WI38 (cell line): ENCODE measurements at regions not wholly inside any gene's neighbourhood (a gene's known extent, or its start where the extent isn't known, plus 50 kb on each side); places are given as distances from the start of the nearest gene placed in this dataset.

Experiments
- H3K4me3 ChIP-seq: 2 replicates; pipeline ENCODE4 v1.5.1; 2011; ENCODE audit warnings: low read depth, mild to moderate bottlenecking, control low read depth, low read length
- CTCF ChIP-seq: IDR thresholded peaks from 2 replicates; pipeline ENCODE4 v1.5.1; 2012; ENCODE audit warnings: low read depth, mild to moderate bottlenecking, control low read depth, low read length

- TF ChIP-seq CTCF, result no peak
- no peak overlapping the region for H3K4me3 ChIP-seq
These were observed 59.0 kb upstream of the MED9 start for GRCh38 chr17:17417718-17418181.

DNA sequence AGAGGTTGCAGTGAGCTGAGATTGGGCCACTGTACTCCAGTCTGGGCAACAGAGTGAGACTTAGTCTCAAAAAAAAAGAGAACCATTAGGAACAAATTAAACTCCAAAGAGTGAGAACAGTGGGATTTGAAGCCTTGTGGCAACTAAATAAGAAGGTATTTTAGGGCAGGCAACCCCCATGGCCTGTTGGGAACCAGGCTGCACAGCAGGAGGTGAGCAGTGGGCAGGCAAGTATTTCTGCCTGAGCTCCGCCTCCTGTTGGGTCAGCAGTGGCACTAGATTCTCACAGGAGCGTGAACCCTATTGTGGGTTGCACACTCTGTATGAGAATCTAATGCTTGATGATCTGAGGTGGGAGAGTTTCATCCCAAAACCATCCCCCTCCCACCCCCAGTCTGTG, 57.6 kb upstream of the MED9 start:
- no peak overlapping the region for H3K4me3 ChIP-seq
- TF ChIP-seq CTCF, result no peak

DNA sequence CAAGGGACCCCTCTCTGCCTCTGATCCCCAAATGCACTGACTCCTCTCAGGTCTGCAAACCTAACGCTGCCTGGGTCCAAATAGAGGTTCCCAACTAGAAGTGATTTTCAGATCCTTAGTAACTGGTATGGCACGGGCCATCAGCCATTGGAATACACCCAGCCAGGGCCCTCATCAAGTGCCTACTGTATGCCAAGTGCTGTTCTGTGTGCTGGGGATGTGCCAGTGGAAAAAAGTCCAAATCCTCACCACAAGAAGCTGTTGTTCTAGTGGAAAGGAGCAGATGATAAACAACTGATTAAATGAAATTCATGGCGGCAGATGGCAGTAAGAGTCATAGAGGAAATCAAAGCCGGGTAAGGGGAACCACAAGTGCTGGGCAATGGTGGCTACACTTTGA, 57.2 kb upstream of the MED9 start:
- no peak overlapping the region for H3K4me3 ChIP-seq

DNA sequence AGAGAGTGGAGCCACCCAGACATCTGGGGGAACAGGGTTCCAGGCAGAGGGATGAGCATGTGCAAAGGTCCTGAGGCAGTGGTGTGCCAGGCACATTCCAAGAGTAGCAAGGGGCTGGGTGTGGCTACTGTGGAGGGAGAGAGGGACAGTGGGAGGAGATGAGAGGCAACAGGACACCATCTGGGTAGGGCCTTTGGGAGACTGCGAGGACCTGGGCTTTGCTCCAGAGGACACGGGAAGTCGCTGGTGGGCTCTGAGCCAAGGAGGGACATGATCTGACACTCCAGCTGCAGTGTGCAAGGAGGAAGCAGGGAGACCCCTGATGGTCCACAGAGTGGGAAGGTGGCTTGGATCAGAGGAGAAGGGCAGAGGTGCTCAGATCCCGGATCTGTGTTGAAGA, 56.7 kb upstream of the MED9 start:
- H3K4me3 ChIP-seq, result no peak overlapping the region

More for the DNA sequence above, 57.2 kb upstream of the MED9 start:
- TF ChIP-seq CTCF, result no peak

DNA sequence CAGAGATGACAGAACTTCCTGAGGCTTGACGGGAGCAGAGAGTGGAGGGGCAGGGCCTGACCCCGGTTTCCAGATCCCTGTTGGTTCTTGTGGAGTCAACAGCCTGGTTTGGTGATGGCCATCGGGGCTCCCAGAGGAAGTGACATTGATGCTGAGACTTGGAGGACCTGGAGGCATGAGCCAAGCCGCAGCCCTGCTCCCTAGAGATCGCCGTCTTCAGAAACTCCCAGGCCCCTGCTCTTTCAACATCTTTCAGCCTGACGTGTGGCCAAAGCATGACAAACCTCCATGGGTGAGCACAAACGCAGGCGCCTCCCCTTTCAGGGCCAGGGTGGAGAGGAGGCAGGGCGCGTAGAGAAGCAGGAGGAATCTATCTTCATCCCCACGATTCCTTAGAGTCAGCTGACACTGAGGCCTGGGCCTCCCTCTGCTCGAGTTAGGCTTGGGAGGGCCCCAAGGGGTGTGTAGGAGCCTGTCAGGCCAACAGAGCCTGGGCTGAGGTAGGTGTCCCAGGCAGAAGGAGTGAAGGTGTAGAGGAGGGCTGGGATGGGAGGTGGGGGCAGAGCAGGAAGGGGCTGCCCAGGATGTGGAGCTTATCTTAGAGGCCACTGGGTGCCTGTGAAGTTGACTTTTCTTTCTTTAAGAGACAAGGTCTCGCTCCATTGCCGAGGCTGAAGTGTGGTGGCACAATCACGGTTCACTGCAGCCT, 56.1 kb upstream of the MED9 start:
- H3K4me3 ChIP-seq, result no peak overlapping the region
- TF ChIP-seq CTCF, result no peak

More for the DNA sequence above, 56.7 kb upstream of the MED9 start:
- TF ChIP-seq CTCF, result no peak

GRCh38 chr17:17421346-17422216, 55.2 kb upstream of the MED9 start:
- no peak overlapping the region for H3K4me3 ChIP-seq
- TF ChIP-seq CTCF, result no peak

DNA sequence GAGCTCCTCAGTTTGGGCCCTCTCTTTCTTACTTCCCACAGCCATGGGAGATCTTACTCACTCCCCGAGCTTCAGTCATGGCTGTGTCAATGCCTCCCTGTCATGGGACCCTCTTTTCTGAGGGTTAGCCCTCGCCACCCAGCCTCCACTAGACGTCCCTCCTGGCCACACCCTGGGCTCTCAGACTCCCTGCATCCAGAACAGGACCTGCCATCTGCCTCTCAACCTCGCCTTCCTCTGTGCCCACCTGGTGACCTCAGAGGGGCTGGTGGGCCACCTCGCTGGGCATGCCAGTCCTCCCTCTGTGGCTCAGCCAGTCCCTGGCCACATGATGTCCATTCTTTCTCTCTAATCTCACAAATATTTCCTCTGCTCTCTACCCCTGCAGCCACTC, 54.6 kb upstream of the MED9 start:
- TF ChIP-seq CTCF, result no peak
- no peak overlapping the region for H3K4me3 ChIP-seq
